A673 (cell line): ENCODE measurements at regions not wholly inside any gene's neighbourhood (a gene's known extent, or its start where the extent isn't known, plus 50 kb on each side); places are given as distances from the start of the nearest gene placed in this dataset.

Experiments
- BruUV-seq: library from RNA; stranded (reverse); fragments of 400-500 nt; replicated peaks from 2 replicates; lab custom pipeline; 2021; lab: Mats Ljungman, UMichigan
- CTCF ChIA-PET: fragments of 300-600 bp; sonication (Branson Sonifier 250); formaldehyde crosslinking; loops from one replicate; lab custom pipeline; 2022; ENCODE audit warnings: antibody characterized with exemption; lab: Charles Lee
- POLR2A ChIA-PET: fragments of 300-600 bp; sonication (Branson Sonifier 250); formaldehyde crosslinking; loops from one replicate; lab custom pipeline; 2022; ENCODE audit warnings: antibody characterized with exemption; ENCODE audit not compliant: low non-redundant PET; lab: Charles Lee
- DNase-seq: peaks from one replicate; pipeline ENCODE4 v3.0.0-alpha.2; 2015; ENCODE audit warnings: low spot score
- H3K27ac ChIP-seq: fragments of 200-600 bp; sonication (generic); 2 replicates; pipeline ENCODE4 v1.5.1; 2016; ENCODE audit warnings: mixed run types, low read depth, mild to moderate bottlenecking, mixed read lengths, antibody characterized with exemption, low read length; ENCODE audit not compliant: poor library complexity, severe bottlenecking
- H3K27me3 ChIP-seq: fragments of 200-600 bp; sonication (generic); replicated peaks from 2 replicates; pipeline ENCODE4 v1.6.1; 2017; ENCODE audit warnings: mixed run types, low read depth, mild to moderate bottlenecking, mixed read lengths, antibody characterized with exemption, low read length; ENCODE audit not compliant: insufficient read depth, poor library complexity
- H3K36me3 ChIP-seq: fragments of 200-600 bp; sonication (generic); 2 replicates; pipeline ENCODE4 v1.6.1; 2016; ENCODE audit warnings: mixed run types, mild to moderate bottlenecking, mixed read lengths, antibody characterized with exemption, low read length; ENCODE audit not compliant: insufficient read depth, poor library complexity, severe bottlenecking
- H3K4me1 ChIP-seq: fragments of 200-600 bp; sonication (generic); 2 replicates; pipeline ENCODE4 v1.6.1; 2017; ENCODE audit warnings: mixed run types, mild to moderate bottlenecking, mixed read lengths, antibody characterized with exemption, low read length; ENCODE audit not compliant: insufficient read depth, poor library complexity, severe bottlenecking
- H3K4me3 ChIP-seq: fragments of 200-600 bp; sonication (generic); 2 replicates; pipeline ENCODE4 v1.5.1; 2016; ENCODE audit warnings: low read depth, mixed run types, mild to moderate bottlenecking, mixed read lengths, low read length; ENCODE audit not compliant: poor library complexity, severe bottlenecking
- H3K9me3 ChIP-seq: fragments of 200-600 bp; sonication (generic); 2 replicates; pipeline ENCODE4 v1.6.1; 2016; ENCODE audit warnings: mixed run types, low read depth, mild to moderate bottlenecking, mixed read lengths, antibody characterized with exemption, low read length; ENCODE audit not compliant: poor library complexity, severe bottlenecking
- CTCF ChIP-seq: fragments of 300-800, 200-600 bp; sonication (generic); conservative IDR thresholded peaks from 2 replicates; pipeline ENCODE4 v1.5.1; 2017; ENCODE audit warnings: low read depth, mild to moderate bottlenecking, antibody characterized with exemption, low read length, moderate library complexity, mixed read lengths
- EZH2 ChIP-seq: fragments of 200-600 bp; sonication (generic); IDR thresholded peaks from 2 replicates; pipeline ENCODE4 v1.6.1; 2017; ENCODE audit warnings: borderline replicate concordance, low read depth, mild to moderate bottlenecking, mixed read lengths, antibody characterized with exemption, low read length; ENCODE audit not compliant: poor library complexity, severe bottlenecking
- intact Hi-C: fragments of 100-400 bp; cut with micrococcal nuclease; formaldehyde crosslinking; loops from one replicate; pipeline ENCODE4 v1.10.0; 2022; ENCODE audit not compliant: unreplicated experiment

GRCh38 chr1:170305777-170306512, 160.2 kb downstream of the NTMT2 start:
- ChIA-PET POLR2A (no interaction called here), CTCF (no interaction called here)
- intact Hi-C loops, result no loop called here
- Histone ChIP-seq H3K27ac (no peak overlapping the region), H3K36me3 (no peaks in the 10 kb centered on the region), H3K4me3 (no peak overlapping the region), H3K4me1 (no peaks in the 10 kb centered on the region), H3K27me3 (no peaks in the 10 kb centered on the region), H3K9me3 (no peaks in the 10 kb centered on the region)
- no TSS peak for BruUV-seq
- TF ChIP-seq CTCF (no peak), EZH2 (no peak)
- no peak for DNase-seq

- intact Hi-C loops, result no loop called here
- no peaks in the 10 kb centered on the region for H3K9me3 ChIP-seq
- no peak overlapping the region for H3K4me3 ChIP-seq
- POLR2A ChIA-PET, result no interaction called here
- no peaks in the 10 kb centered on the region for H3K27me3 ChIP-seq
- CTCF ChIA-PET, result no interaction called here
- H3K4me1 ChIP-seq, result no peaks in the 10 kb centered on the region
- BruUV-seq, result no TSS peak
- TF ChIP-seq CTCF (no peak), EZH2 (no peak)
- no peaks in the 10 kb centered on the region for H3K36me3 ChIP-seq
- DNase-seq, result no peak
- no peak overlapping the region for H3K27ac ChIP-seq
Measured at GRCh38 chr1:170306513-170306910, 160.8 kb downstream of the NTMT2 start.

- no peak overlapping the region for H3K4me3 ChIP-seq
- H3K36me3 ChIP-seq, result no peaks in the 10 kb centered on the region
- no peak for DNase-seq
- no peaks in the 10 kb centered on the region for H3K4me1 ChIP-seq
- TF ChIP-seq CTCF (no peak), EZH2 (no peak)
- H3K9me3 ChIP-seq, result no peaks in the 10 kb centered on the region
- no peaks in the 10 kb centered on the region for H3K27me3 ChIP-seq
- POLR2A ChIA-PET, result no interaction called here
- H3K27ac ChIP-seq, result no peak overlapping the region
- BruUV-seq, result no TSS peak
- intact Hi-C loops, result no loop called here
- CTCF ChIA-PET, result no interaction called here
Measured at GRCh38 chr1:170306948-170307347, 161.2 kb downstream of the NTMT2 start.
